ENCODE measurements at regions not wholly inside any gene's neighbourhood (a gene's known extent, or its start where the extent isn't known, plus 50 kb on each side); places are given as distances from the start of the nearest gene placed in this dataset.
"Not testable (repeated sequence)": the region's sequence is repeated elsewhere in the genome, so short reads cannot be mapped to it uniquely, and the experiment has no call there.

GRCh38 chr1:185648858-185649589 is 85.2 kb upstream of the HMCN1 start:
- DNase-seq (ENCODE audit: missing footprints) (no peak), ATAC-seq (no peak)
- intact Hi-C loops (cut with DNase I), result loop anchor here (5.0 kb wide), 1 partner anchor 52 kb away; no protein-coding TSS in a partner anchor

GRCh38 chr1:185647597-185648267 is 86.5 kb upstream of the HMCN1 start:
- intact Hi-C loops (cut with DNase I), result loop anchor here (5.0 kb wide), 1 partner anchor 50 kb away; no protein-coding TSS in a partner anchor
- not testable (repeated sequence) for ATAC-seq; DNase-seq (ENCODE audit: missing footprints)

GRCh38 chr1:185646202-185646683 is 87.9 kb upstream of the HMCN1 start:
- intact Hi-C loops (cut with DNase I), result loop anchor here (5.0 kb wide), 1 partner anchor 49 kb away; no protein-coding TSS in a partner anchor
- ATAC-seq, result peak; percentile 91
- no peak for DNase-seq (ENCODE audit: missing footprints)

GRCh38 chr1:185645686-185646085 is 88.5 kb upstream of the HMCN1 start:
- ATAC-seq (peak; percentile 44), DNase-seq (ENCODE audit: missing footprints) (no peak)
- intact Hi-C loops (cut with DNase I), result loop anchor here (5.0 kb wide), 1 partner anchor 48 kb away; no protein-coding TSS in a partner anchor

- ATAC-seq (no peak), DNase-seq (ENCODE audit: missing footprints) (no peak)
- intact Hi-C loops (cut with DNase I), result loop anchor here (5.0 kb wide), 1 partner anchor 48 kb away; no protein-coding TSS in a partner anchor
Observed at GRCh38 chr1:185645162-185645640, 89.0 kb upstream of the HMCN1 start.

DNA sequence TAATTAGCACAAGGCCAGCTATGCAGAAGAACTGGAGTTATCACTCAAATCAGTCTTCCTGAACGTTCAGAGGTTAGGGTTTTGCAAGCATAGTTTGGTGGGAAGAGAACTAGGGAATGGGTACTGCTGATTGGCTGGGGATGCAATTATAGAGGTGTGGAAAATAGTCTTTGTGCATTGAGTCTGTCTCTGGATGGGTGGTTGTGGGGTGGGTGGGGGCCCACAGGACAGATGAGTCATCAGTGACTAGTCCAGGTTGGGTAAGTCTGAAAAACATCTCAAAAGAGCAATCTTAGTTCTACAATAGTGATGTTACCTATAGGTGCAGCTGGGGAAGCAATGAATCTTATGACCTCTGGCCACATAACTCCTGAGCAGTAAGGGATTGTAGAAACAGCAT is 89.7 kb upstream of the HMCN1 start:
- no peak for ATAC-seq
- DNase-seq (ENCODE audit: missing footprints), result no peak
- intact Hi-C loops (cut with DNase I), result no loop called here

GRCh38 chr1:185636848-185637247 is 97.3 kb upstream of the HMCN1 start:
- no peak for DNase-seq (ENCODE audit: missing footprints)
- intact Hi-C loops (cut with DNase I), result no loop called here
- ATAC-seq, result no peak

GRCh38 chr1:185634704-185635103 is 99.5 kb upstream of the HMCN1 start:
- DNase-seq (ENCODE audit: missing footprints) (no peak), ATAC-seq (no peak)
- intact Hi-C loops (cut with DNase I), result no loop called here

DNA sequence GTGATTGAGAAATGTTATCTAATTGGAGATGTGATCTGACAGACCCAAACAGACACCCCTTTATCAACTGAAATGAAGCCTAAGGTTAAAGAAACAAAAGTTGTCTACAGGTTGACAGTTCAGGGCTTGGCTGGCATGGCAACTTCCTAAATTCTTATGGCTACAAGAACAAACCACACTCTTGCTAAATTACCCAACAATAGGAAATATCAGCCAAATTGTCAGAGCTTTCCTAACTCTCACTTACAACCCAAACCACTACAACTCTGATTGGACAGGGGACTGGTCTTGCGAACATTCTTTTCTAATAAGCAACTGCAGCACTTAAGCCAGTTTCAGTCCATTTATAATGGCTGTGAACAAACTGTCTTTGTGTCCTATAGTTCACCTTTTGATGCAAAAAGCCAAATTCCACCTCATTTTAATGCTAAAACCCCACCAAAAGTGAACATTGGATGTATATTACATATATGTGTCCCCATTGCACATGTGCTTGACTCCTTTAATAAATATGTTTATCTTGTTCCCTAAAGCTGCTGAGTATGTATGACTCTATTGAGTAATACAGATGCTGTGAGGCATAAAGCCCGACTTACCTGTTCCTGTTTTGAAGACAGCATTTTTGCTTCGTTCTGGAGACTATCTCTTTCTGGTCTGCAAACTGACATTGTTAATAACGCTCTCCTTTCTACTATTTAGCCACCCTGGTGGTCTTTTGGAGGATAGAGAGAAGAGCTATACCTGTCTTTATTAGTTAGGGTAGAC is 101.3 kb upstream of the HMCN1 start:
- ATAC-seq, result no peak
- intact Hi-C loops (cut with DNase I), result no loop called here
- DNase-seq (ENCODE audit: missing footprints), result no peak

GRCh38 chr1:185631843-185632242 is 102.3 kb upstream of the HMCN1 start:
- no peak for ATAC-seq
- intact Hi-C loops (cut with DNase I), result no loop called here
- no peak for DNase-seq (ENCODE audit: missing footprints)

GRCh38 chr1:185627761-185628501 is 106.3 kb upstream of the HMCN1 start:
- intact Hi-C loops (cut with DNase I), result no loop called here
- ATAC-seq (no peak), DNase-seq (ENCODE audit: missing footprints) (no peak)

DNA sequence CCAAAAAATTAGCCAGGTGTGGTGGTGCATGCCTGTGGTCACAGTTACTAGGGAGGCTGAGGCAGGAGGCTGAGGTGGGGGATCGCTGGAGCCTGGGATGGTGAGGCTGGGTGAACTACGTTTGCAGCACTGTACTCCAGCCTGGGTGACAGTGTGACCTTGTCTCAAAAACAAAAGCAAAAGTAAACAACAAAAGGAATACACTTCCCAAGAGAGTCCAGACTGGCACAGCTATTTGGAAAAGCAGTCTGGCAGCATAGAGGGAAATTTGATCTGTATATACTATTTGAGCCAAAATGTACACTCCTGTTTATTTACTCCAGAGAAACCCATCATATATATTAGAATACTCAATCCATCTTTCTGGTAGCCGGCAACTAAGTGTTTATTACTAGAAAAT is 107.0 kb upstream of the HMCN1 start:
- no peak for DNase-seq (ENCODE audit: missing footprints)
- no peak for ATAC-seq

DNA sequence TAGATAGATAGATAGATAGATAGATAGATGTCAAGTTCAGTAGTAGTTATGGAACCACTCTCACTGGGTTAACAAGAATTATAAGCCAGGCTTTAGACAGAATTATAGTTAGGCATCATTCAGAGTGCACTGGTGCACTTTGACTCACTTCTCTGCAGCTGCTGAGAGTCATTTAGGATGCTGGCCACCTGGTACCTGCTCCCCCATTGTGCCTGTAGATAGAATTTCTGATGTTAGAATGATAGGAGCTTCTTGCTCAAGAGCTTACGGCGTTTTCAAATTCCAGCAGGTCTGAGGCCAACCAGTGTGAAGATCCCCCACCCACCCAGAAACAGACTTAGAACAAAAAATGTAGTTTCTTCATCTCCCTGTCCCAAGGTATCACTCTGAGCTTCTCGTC is 107.8 kb upstream of the HMCN1 start:
- no peak for ATAC-seq

More for the DNA sequence above, 107.0 kb upstream of the HMCN1 start:
- intact Hi-C loops (cut with DNase I), result no loop called here

GRCh38 chr1:185610954-185611353 is 123.2 kb upstream of the HMCN1 start:
- no peak for DNase-seq (ENCODE audit: missing footprints)
- intact Hi-C loops (cut with DNase I), result no loop called here
- ATAC-seq, result no peak

More for the DNA sequence above, 107.8 kb upstream of the HMCN1 start:
- intact Hi-C loops (cut with DNase I), result no loop called here
- DNase-seq (ENCODE audit: missing footprints), result no peak

- DNase-seq (ENCODE audit: missing footprints) (no peak), ATAC-seq (no peak)
- intact Hi-C loops (cut with DNase I), result no loop called here
Observed at GRCh38 chr1:185608177-185608576, 126.0 kb upstream of the HMCN1 start.

DNA sequence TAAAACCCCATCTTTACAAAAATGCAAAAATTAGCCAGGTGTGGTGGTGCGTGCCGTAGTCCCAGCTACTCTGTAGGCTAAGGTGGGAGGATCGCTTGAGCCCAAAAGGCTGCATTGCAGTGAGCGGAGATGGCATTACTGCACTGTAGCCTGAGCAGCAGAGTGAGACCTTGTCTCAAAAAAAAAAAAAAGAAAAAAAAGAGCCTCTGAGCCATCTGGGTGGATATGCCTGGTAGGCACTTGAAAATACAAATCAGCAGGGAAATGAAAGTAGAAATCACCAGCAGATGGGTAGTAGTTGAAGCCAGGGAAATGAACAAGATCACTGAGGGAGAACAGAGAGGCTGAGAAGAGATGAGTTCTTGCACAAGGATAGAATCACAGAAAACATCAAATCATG is 131.0 kb upstream of the HMCN1 start:
- ATAC-seq, result no peak
- no peak for DNase-seq (ENCODE audit: missing footprints)
- intact Hi-C loops (cut with DNase I), result no loop called here

DNA sequence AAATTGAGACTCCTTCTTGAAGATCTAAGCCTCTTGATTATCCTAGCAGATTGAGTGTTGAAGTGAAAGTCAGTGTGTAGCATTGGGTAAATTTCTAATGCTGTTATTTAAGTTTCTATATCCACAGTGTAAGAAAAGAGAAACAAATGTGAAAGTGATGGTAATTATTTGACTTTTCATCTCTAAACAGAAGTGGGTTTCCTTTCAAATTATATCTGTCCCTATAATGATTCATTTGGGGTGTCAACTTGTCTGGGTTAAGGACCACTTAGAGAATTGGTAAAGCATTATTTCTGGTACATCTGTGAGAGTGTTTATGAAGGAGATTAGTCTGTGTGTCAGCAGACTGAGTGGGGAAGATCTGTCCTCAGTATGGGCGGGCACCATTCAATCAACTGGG is 133.0 kb upstream of the HMCN1 start:
- ATAC-seq, result no peak
- intact Hi-C loops (cut with DNase I), result no loop called here
- DNase-seq (ENCODE audit: missing footprints), result no peak

DNA sequence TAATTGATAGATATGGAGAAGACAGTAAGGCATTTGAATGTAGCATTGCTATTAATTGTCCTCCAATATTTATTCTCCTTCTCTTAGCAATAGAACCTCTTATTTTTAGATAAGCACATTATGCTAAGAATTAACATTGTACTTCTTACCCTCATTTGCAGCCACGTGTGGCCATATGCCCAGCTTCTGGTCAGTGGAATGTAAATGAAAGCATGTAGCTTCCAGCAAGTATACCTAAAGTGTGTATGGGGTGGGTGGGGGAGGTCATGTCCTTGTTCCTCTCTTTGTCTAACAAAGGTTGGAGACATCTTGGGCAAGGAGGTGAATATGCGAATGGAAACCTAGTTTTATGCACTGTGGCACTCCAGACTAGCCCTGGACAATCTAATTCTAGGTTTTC is 133.6 kb upstream of the HMCN1 start:
- intact Hi-C loops (cut with DNase I), result no loop called here
- ATAC-seq, result no peak
- DNase-seq (ENCODE audit: missing footprints), result no peak
